ACC112 (cell line): ENCODE measurements at regions not wholly inside any gene's neighbourhood (a gene's known extent, or its start where the extent isn't known, plus 50 kb on each side); places are given as distances from the start of the nearest gene placed in this dataset.

ENCODE experiments used
- H2AFZ ChIP-seq: fragments of 200-600 bp; sonication (generic); one replicate; pipeline ENCODE4 v1.6.0; 2017; ENCODE audit warnings: antibody characterized with exemption, low read length; ENCODE audit not compliant: unreplicated experiment
- H3K27ac ChIP-seq: fragments of 200-600 bp; sonication (generic); 2 replicates; pipeline ENCODE4 v1.5.1; 2014; ENCODE audit warnings: low read depth, mild to moderate bottlenecking, antibody characterized with exemption, low read length, moderate library complexity
- H3K27me3 ChIP-seq: fragments of 200-600 bp; sonication (generic); 2 replicates; pipeline ENCODE4 v1.6.1; 2014; ENCODE audit warnings: mild to moderate bottlenecking, antibody characterized with exemption, low read length, moderate library complexity, mixed read lengths; ENCODE audit not compliant: insufficient read depth
- H3K36me3 ChIP-seq: fragments of 200-600 bp; sonication (generic); 2 replicates; pipeline ENCODE4 v1.6.1; 2016; ENCODE audit warnings: mild to moderate bottlenecking, antibody characterized with exemption, low read length, moderate library complexity, mixed read lengths; ENCODE audit not compliant: insufficient read depth
- H3K4me1 ChIP-seq: fragments of 200-600 bp; sonication (generic); one replicate; pipeline ENCODE4 v1.6.1; 2016; ENCODE audit warnings: low read length, mixed read lengths; ENCODE audit not compliant: insufficient read depth, unreplicated experiment, control insufficient read depth
- H3K4me3 ChIP-seq: fragments of 200-600 bp; sonication (generic); 2 replicates; pipeline ENCODE4 v1.5.1; 2014; ENCODE audit warnings: mild to moderate bottlenecking, low read depth, low read length
- H3K79me2 ChIP-seq: fragments of 200-600 bp; sonication (generic); one replicate; pipeline ENCODE4 v1.6.0; 2016; ENCODE audit warnings: low read length; ENCODE audit not compliant: control insufficient read depth, unreplicated experiment, insufficient read depth

- no peak overlapping the region for H3K27ac ChIP-seq
- H3K27me3 ChIP-seq, result no peaks in the 10 kb centered on the region
- no peaks in the 10 kb centered on the region for H3K79me2 ChIP-seq
- H3K4me3 ChIP-seq, result no peak overlapping the region
- H3K4me1 ChIP-seq, result no peaks in the 10 kb centered on the region
- no peak overlapping the region for H2AFZ ChIP-seq
- no peaks in the 10 kb centered on the region for H3K36me3 ChIP-seq
Observed at GRCh38 chr22:49289822-49290679, 537.6 kb downstream of the BRD1 start.

DNA sequence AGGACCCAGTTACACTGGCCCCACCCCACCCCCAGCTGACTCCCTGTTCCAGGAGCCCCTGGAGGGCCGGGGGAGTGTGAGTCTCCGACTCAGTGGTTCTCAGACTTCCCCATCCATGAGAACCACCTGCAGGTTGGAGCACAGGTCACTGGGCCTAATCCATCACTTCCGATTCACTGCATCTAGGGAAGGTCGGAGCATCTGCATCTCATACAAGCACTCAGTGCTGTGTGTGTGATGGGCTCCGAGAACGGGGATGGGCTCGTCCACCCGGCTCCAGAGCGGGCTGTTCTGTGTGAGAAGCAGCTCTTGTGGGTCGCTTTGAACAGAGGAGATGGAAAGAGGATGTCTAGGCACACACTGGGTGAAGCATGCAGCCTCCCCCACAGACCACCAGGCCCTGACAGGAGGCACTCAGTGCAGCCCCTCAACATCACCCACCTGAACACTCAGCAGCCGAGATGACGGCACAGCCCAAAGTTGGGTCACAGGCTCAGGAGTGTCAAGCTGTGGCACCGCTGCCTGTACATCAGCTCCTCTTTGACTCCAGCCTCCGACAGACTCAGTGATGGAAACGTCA, 541.4 kb downstream of the BRD1 start:
- no peak overlapping the region for H3K4me3 ChIP-seq
- no peak overlapping the region for H3K27ac ChIP-seq
- no peaks in the 10 kb centered on the region for H3K4me1 ChIP-seq
- H3K36me3 ChIP-seq, result no peaks in the 10 kb centered on the region
- no peaks in the 10 kb centered on the region for H3K27me3 ChIP-seq
- no peaks in the 10 kb centered on the region for H3K79me2 ChIP-seq
- no peak overlapping the region for H2AFZ ChIP-seq

GRCh38 chr22:49284931-49285330, 542.7 kb downstream of the BRD1 start:
- Histone ChIP-seq H3K27me3 (no peaks in the 10 kb centered on the region), H2AFZ (no peak overlapping the region), H3K27ac (no peak overlapping the region), H3K36me3 (no peaks in the 10 kb centered on the region), H3K79me2 (no peaks in the 10 kb centered on the region), H3K4me3 (no peak overlapping the region), H3K4me1 (no peaks in the 10 kb centered on the region)

GRCh38 chr22:49284056-49284784, 543.5 kb downstream of the BRD1 start:
- Histone ChIP-seq H3K4me1 (no peaks in the 10 kb centered on the region), H2AFZ (no peak overlapping the region), H3K79me2 (no peaks in the 10 kb centered on the region), H3K4me3 (no peak overlapping the region), H3K36me3 (no peaks in the 10 kb centered on the region), H3K27me3 (no peaks in the 10 kb centered on the region), H3K27ac (no peak overlapping the region)

GRCh38 chr22:49282596-49282995, 545.1 kb downstream of the BRD1 start:
- no peak overlapping the region for H2AFZ ChIP-seq
- no peaks in the 10 kb centered on the region for H3K36me3 ChIP-seq
- H3K4me3 ChIP-seq, result no peak overlapping the region
- no peak overlapping the region for H3K27ac ChIP-seq
- H3K27me3 ChIP-seq, result no peaks in the 10 kb centered on the region
- no peaks in the 10 kb centered on the region for H3K4me1 ChIP-seq
- H3K79me2 ChIP-seq, result no peaks in the 10 kb centered on the region

DNA sequence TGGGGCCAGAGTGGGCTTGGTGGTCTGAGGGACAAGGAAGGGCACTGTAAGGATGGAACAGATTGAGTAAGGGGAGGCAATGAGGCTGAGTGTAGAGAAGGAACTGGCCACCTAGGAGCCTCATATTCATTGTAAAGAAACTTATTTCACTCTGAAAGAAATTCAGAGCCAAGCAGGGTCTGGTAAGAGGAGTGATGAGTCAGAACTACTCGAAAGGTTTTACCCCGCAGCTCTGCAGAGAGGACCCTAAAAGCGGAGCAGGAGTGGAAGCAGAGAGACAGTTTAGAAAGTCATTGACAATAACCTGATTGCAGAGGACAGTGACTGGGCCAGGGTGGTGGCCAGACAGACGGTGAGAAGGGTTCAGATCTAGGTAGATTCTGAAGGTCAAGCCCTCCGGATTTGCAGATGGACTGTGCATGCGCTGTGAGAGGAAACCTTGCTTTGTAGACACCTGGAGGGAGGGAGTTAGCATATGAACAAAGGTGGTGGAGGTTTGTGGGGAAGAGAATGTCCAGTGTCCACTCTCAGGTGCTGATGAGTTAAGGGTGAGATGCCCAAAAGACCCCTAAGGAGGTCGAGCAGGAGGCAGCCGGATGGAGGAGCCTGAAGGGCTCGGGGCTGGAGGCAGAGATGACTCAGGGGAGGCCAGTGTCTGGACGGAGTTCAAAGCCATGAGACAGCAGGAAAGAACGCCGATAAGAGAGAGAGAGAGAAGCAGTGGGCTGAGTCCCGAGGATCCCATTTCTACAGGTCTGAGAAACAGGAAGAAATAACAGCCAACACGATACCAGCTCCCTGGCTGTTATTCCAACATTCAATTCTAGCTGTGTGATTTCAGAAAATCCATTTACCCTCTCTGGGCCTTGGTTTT, 546.0 kb downstream of the BRD1 start:
- Histone ChIP-seq H2AFZ (no peak overlapping the region), H3K4me1 (no peaks in the 10 kb centered on the region), H3K36me3 (no peaks in the 10 kb centered on the region), H3K27me3 (no peaks in the 10 kb centered on the region), H3K4me3 (no peak overlapping the region), H3K27ac (no peak overlapping the region), H3K79me2 (no peaks in the 10 kb centered on the region)

GRCh38 chr22:49278340-49278739, 549.3 kb downstream of the BRD1 start:
- Histone ChIP-seq H3K36me3 (no peaks in the 10 kb centered on the region), H3K4me1 (no peaks in the 10 kb centered on the region), H3K79me2 (no peaks in the 10 kb centered on the region), H3K27me3 (no peaks in the 10 kb centered on the region), H3K4me3 (no peak overlapping the region), H3K27ac (no peak overlapping the region), H2AFZ (no peak overlapping the region)

GRCh38 chr22:49276567-49276966, 551.1 kb downstream of the BRD1 start:
- H2AFZ ChIP-seq, result no peak overlapping the region
- no peaks in the 10 kb centered on the region for H3K27me3 ChIP-seq
- no peaks in the 10 kb centered on the region for H3K79me2 ChIP-seq
- H3K36me3 ChIP-seq, result no peaks in the 10 kb centered on the region
- no peak overlapping the region for H3K4me3 ChIP-seq
- H3K4me1 ChIP-seq, result no peaks in the 10 kb centered on the region
- H3K27ac ChIP-seq, result no peak overlapping the region

DNA sequence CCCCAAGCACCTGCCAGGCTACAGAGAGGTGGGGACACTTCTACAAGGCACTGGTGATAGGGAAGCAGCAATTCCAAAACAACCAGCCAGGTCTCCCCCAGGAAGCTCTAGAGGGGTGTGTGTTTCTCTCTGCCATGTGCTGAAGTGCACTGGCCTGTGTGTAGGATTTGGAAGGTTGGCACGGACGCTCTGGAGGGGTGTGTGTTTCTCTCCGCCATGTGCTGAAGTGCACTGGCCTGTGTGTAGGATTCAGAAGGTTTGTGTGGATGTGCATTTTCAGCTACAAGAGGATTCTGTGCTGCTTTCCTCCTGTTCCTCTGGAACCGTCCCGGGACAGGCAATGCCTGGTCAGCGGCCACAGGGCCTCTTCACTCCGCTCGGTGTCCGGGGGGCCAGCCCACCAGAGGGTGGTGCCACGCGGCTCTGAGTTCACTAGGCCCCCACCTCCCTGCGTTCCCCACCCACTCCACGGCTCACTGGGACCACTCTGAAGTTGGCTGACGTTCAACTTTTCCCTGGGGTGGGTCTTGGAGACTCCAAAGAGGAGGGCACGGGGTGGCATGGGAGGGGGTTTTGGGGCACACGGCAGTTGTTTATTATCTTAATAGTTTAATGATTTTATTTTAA, 552.8 kb downstream of the BRD1 start:
- H3K27me3 ChIP-seq, result no peaks in the 10 kb centered on the region
- H3K4me1 ChIP-seq, result no peaks in the 10 kb centered on the region
- no peak overlapping the region for H3K27ac ChIP-seq
- no peaks in the 10 kb centered on the region for H3K36me3 ChIP-seq
- no peak overlapping the region for H3K4me3 ChIP-seq
- H3K79me2 ChIP-seq, result no peaks in the 10 kb centered on the region
- no peak overlapping the region for H2AFZ ChIP-seq

GRCh38 chr22:49272546-49273125, 555.0 kb downstream of the BRD1 start:
- Histone ChIP-seq H3K4me1 (no peaks in the 10 kb centered on the region), H3K79me2 (no peaks in the 10 kb centered on the region), H3K36me3 (no peaks in the 10 kb centered on the region), H3K27me3 (no peaks in the 10 kb centered on the region), H2AFZ (no peak overlapping the region), H3K27ac (no peak overlapping the region), H3K4me3 (no peak overlapping the region)
